GM12875 (cell line): ENCODE measurements at regions not wholly inside any gene's neighbourhood (a gene's known extent, or its start where the extent isn't known, plus 50 kb on each side); places are given as distances from the start of the nearest gene placed in this dataset.

Source experiments
- H3K4me3 ChIP-seq: one replicate; pipeline ENCODE4 v1.5.1; 2011; ENCODE audit warnings: low read depth, low read length, control low read depth
- TF ChIP-seq, protein P1 (sequence below): IDR thresholded peaks from 2 replicates; pipeline ENCODE4 v1.5.1; 2011; ENCODE audit warnings: low read depth, mild to moderate bottlenecking, control low read depth, inconsistent platforms, low read length, moderate library complexity, borderline replicate concordance; ENCODE audit not compliant: insufficient read depth

DNA sequence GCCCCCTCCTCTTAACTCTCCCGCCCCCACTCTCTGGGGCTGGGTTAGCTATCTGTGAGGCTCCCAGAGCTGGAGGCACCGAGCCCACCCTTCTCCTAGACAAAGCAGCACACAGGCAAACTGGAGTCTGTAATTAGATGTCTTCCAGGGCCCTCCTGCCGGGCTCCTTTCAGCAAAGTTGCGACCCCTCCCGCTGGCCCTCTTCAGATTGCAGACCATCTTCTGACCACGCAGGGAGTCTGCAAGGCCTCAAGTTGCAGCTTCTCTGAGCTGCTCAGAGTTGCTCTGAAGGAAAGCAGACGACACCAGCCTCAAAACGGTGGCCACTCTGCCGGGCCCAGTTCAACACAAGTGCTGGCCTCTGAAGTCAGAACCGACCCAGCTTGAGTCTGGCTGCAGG lies 228.4 kb upstream of the COPS8 start:
- TF ChIP-seq, protein P1, sequence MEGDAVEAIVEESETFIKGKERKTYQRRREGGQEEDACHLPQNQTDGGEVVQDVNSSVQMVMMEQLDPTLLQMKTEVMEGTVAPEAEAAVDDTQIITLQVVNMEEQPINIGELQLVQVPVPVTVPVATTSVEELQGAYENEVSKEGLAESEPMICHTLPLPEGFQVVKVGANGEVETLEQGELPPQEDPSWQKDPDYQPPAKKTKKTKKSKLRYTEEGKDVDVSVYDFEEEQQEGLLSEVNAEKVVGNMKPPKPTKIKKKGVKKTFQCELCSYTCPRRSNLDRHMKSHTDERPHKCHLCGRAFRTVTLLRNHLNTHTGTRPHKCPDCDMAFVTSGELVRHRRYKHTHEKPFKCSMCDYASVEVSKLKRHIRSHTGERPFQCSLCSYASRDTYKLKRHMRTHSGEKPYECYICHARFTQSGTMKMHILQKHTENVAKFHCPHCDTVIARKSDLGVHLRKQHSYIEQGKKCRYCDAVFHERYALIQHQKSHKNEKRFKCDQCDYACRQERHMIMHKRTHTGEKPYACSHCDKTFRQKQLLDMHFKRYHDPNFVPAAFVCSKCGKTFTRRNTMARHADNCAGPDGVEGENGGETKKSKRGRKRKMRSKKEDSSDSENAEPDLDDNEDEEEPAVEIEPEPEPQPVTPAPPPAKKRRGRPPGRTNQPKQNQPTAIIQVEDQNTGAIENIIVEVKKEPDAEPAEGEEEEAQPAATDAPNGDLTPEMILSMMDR: no peak
- no peak overlapping the region for H3K4me3 ChIP-seq

DNA sequence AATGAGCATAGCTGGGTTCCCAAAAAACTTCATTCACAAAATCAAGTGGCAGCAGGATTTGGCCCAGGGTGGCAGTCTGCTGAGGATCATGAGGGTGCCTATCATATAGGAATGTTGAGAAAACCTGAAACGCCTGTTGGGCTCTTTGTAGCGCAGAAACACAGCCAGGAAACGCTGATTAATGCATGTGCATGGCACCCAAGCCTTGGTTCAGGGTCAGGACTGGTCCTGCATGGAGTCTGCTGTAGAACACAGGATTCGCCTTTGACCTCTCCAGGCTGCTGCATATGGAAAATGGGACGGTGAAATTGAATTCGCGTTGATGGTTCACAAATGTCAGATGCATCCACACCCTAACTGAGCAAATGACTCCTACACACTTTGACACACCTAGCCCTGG lies 227.9 kb upstream of the COPS8 start:
- H3K4me3 ChIP-seq: no peak overlapping the region
- TF ChIP-seq, protein P1: no peak

DNA sequence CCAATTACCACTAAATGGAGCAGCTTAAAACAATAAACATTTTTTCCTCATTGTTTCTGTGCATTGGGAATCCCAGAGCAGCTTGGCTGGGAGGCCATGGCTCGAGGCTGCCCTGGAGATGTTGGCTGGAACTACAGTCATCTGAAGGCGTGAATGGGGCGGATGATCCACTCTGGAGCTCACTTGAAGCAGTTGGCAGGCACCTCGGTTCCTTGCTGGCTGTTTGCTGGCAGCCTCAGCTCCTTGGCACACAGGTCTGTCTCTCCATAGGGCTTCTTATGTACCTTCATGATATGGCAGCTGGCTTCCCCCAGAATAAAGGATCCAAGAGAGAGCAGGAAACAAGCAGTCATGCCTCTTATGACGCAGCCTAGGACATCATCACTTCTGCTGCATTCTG lies 227.0 kb upstream of the COPS8 start:
- no peak overlapping the region for H3K4me3 ChIP-seq
- TF ChIP-seq, protein P1: no peak

DNA sequence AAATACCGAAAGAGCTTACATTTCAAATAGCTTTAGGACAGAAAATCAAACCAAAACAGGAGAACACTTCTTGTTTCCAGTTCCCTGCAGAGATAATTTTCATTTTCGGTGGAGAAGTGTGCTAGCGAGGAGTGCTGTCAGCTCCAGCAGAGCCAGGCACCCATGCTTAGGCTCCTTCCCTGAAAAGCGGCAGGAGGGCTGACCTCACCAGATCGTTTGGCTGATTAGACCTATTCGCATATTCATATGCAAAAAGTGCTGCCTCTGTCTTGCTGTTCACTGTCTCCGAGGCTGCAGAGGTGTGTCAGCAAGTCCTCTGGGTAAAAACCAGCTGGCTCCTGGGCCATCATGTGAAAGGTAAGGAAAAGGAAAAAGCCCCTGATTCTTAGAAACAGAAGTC lies 225.8 kb upstream of the COPS8 start:
- no peak overlapping the region for H3K4me3 ChIP-seq

GRCh38 chr2:236861196-236861875 lies 224.4 kb upstream of the COPS8 start:
- TF ChIP-seq, protein P1: no peak
- no peak overlapping the region for H3K4me3 ChIP-seq

More for the DNA sequence above, 225.8 kb upstream of the COPS8 start:
- TF ChIP-seq, protein P1: no peak

DNA sequence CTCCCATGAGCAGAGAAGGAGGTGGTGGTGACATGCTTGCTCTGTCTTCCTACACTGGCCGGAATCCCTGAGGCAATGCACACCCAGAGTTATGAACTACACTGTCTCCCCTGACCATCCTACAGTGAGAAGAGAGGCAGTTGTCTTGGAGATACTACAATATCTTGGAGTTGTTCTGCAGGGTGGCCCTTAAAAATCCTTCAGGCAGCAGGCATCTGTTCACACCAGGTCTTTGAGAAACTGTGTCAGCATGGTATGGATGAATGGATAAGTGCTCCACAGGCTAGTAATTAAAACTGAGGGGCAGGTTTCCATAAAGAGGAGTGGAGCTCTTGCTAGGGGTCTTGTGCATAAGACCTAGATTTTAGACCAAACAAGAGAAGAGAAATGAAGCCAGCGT lies 223.7 kb upstream of the COPS8 start:
- TF ChIP-seq, protein P1: no peak
- no peak overlapping the region for H3K4me3 ChIP-seq

- TF ChIP-seq, protein P1: no peak
- H3K4me3 ChIP-seq: no peak overlapping the region
Measured at GRCh38 chr2:236862526-236862925, 223.2 kb upstream of the COPS8 start.
